IPS DF 6.9 (cell line): ENCODE measurements at regions not wholly inside any gene's neighbourhood (a gene's known extent, or its start where the extent isn't known, plus 50 kb on each side); places are given as distances from the start of the nearest gene placed in this dataset.

Experiments used
- DNase-seq: peaks from one replicate; pipeline ENCODE4 v3.0.0-alpha.2; 2013; ENCODE audit warnings: low read depth, low spot score
- H3K27ac ChIP-seq: one replicate; pipeline ENCODE4 v1.5.1; 2013; ENCODE audit warnings: low read length, control low read depth
- H3K27me3 ChIP-seq: 2 replicates; pipeline ENCODE4 v1.6.1; 2013; ENCODE audit warnings: mild to moderate bottlenecking, low read length; ENCODE audit not compliant: control insufficient read depth, insufficient read depth
- H3K36me3 ChIP-seq: 2 replicates; pipeline ENCODE4 v1.6.1; 2013; ENCODE audit warnings: low read length; ENCODE audit not compliant: control insufficient read depth, insufficient read depth
- H3K4me1 ChIP-seq: 2 replicates; pipeline ENCODE4 v1.6.1; 2013; ENCODE audit warnings: low read length; ENCODE audit not compliant: control insufficient read depth, insufficient read depth
- H3K4me3 ChIP-seq: 2 replicates; pipeline ENCODE4 v1.5.1; 2013; ENCODE audit warnings: mild to moderate bottlenecking, low read length
- H3K9me3 ChIP-seq: 2 replicates; pipeline ENCODE4 v1.6.1; 2013; ENCODE audit warnings: low read length, inconsistent platforms; ENCODE audit not compliant: control insufficient read depth, insufficient read depth
- WGBS: extraction: QIAGEN DNeasy Blood & Tissue Kit; methylation state at CpG from one replicate; pipeline ENCODE4 v1.1.7; 2013; ENCODE audit warnings: mixed read lengths, missing lambda C conversion rate; ENCODE audit not compliant: insufficient read length, insufficient coverage; 5-methylcytosine and 5-hydroxymethylcytosine counted together

DNA sequence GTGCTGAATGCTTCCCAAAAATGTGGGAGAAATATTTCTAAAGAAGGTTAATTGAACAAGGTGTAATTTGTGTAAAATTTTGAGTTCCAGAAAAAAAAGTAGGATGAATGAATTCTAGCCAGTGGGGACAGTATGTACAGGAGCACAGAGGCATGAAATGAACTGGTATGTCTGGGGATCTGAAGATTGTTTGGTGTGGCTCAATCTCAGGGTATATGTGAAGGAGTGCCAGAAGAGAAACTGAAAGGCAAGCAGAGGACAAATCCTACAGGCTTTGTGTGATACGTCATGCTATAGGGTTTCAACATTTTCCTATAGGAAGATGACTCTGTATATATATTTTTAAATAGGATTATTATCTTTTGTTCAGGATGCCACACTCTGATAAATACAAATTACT, 126.9 kb downstream of the FAM181B start:
- Histone ChIP-seq H3K36me3 (no peaks in the 10 kb centered on the region), H3K27me3 (no peaks in the 10 kb centered on the region), H3K4me1 (no peaks in the 10 kb centered on the region), H3K9me3 (no peaks in the 10 kb centered on the region), H3K4me3 (no peak overlapping the region), H3K27ac (no peak overlapping the region)
- DNase-seq, result no peak
- no CpG with 5 or more reads among the region's 1 CpG for WGBS

DNA sequence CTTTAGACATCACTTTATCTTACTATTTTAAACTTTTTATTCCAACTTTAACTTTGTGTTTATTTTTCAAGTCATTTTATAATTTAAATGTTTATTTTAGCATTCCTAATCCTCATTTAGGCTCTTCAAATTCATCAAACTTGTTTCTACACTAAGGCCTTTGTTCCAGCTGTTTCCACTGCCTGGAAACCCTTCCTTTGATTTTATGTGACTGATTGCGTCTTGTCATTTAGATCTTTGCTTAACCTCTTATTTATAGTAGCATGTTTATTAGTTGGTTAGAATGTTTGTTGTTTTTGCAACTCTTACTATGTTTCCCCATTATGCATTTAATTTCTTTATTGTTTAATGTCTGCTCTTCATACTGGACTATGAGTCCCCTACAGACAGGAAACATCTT, 132.0 kb downstream of the FAM181B start:
- Histone ChIP-seq H3K9me3 (no peaks in the 10 kb centered on the region), H3K36me3 (no peaks in the 10 kb centered on the region), H3K4me1 (no peaks in the 10 kb centered on the region), H3K27me3 (no peaks in the 10 kb centered on the region), H3K27ac (no peak overlapping the region), H3K4me3 (no peak overlapping the region)
- no peak for DNase-seq
- no CpG with 5 or more reads among the region's 1 CpG for WGBS

DNA sequence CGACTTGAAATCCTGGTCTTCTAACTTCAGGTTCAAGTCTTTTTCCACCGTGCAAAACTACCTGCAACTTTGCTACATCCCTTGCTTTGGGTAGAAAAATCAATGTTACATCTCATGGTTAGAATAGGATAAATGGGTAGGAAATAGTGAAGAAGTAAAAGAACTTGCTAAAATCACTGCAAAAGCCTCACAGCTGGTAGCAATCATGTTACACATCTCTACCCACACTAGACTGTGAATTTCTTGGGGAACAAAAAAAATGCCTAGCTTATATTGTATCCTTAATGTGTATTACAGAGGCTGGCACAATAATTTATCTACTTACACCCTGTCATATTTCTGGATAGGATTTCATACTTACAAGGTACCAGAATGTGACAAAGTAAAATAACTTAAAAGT, 133.8 kb downstream of the FAM181B start:
- Histone ChIP-seq H3K9me3 (no peaks in the 10 kb centered on the region), H3K36me3 (no peaks in the 10 kb centered on the region), H3K4me3 (no peak overlapping the region), H3K27me3 (no peaks in the 10 kb centered on the region), H3K4me1 (no peaks in the 10 kb centered on the region), H3K27ac (no peak overlapping the region)
- no CpG with 5 or more reads among the region's 2 CpGs for WGBS
- DNase-seq, result no peak

DNA sequence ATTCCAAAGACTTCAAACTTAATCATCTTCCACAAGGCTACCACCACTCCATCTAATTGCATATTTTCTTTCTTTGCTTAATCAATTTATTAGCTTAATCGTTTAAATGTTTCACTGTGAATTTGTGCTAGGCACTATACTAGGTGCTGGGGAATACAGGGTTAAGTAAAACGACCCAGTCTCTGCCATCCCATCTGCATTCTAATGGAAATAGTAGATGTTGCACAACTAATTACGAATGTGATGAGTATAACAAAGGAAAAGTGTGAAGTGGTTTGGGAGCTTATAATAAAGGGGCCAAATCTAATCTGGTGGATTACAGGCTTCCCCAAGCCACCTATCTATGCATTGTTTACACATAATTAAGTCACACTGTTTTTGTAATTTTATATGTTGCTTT, 147.1 kb downstream of the FAM181B start:
- no peaks in the 10 kb centered on the region for H3K36me3 ChIP-seq
- no peaks in the 10 kb centered on the region for H3K4me1 ChIP-seq
- H3K27ac ChIP-seq, result no peak overlapping the region
- DNase-seq, result no peak
- H3K27me3 ChIP-seq, result no peaks in the 10 kb centered on the region
- WGBS, result no CpG with 5 or more reads among the region's 3 CpGs
- no peak overlapping the region for H3K4me3 ChIP-seq
- H3K9me3 ChIP-seq, result no peaks in the 10 kb centered on the region

DNA sequence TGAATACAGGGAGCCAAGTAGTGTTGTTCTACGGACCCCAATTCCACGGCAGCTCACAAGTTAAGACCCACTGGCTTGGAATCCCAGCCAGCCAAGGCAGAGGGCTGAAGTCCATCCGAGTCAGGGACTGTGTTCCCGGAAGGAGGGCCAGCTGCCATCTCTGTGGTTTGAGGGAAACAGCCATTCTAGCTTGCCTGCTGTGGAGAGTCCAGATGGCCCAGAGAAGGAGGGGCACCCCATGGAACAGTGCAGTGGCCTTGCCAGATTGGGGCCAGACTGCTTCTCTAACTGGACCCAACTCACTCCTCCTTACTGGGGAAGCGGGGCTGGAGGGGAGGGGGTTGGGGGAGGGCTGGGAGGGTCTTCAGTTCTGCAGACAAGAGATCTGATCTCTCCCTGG, 156.4 kb downstream of the FAM181B start:
- H3K36me3 ChIP-seq, result no peaks in the 10 kb centered on the region
- DNase-seq, result no peak
- WGBS, result no CpG with 5 or more reads among the region's 5 CpGs
- H3K4me3 ChIP-seq, result no peak overlapping the region
- no peaks in the 10 kb centered on the region for H3K9me3 ChIP-seq
- H3K27me3 ChIP-seq, result no peaks in the 10 kb centered on the region
- H3K27ac ChIP-seq, result no peak overlapping the region
- H3K4me1 ChIP-seq, result no peaks in the 10 kb centered on the region

DNA sequence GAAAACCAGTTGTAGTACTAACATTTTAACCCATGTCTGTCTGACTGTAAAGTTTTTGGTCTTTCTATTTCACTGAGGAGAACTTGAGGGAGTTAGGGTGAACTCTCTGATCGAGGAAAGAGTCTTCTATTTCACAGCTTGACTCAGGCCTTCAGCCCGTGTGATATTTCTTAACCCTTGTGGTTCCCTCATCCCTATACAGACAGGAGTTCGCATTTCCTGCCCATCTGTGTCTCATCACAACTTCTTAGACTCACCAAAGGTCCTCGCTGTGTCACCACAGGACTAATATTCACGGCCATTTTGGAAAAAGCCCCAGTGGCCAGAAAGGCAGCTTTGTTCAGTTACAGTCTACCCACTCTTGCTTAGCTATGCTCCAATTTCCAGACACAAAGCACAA, 172.8 kb downstream of the FAM181B start:
- H3K27me3 ChIP-seq, result no peaks in the 10 kb centered on the region
- no CpG with 5 or more reads among the region's 5 CpGs for WGBS

DNA sequence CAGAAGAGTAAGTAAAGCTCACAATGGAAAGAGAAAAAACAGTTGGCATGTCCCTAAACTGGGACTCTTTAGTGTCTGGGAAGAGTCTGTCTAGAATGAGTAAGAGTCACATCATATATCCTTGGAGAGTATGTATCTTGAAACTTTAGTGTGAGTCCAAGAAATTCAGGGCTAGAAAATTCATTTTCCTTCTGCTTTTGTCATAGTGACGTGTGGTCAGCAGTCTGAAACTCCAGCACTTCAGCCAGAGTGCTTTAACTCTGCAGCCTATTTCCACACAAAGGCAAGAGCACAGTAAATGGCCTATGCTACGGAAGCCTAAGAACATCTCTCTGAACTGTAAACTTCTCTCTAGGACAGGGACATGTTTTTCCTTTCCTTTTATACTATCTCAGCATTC, 174.1 kb downstream of the FAM181B start:
- Histone ChIP-seq H3K27ac (no peak overlapping the region), H3K36me3 (no peaks in the 10 kb centered on the region), H3K4me1 (no peaks in the 10 kb centered on the region), H3K4me3 (no peak overlapping the region), H3K27me3 (no peaks in the 10 kb centered on the region), H3K9me3 (no peaks in the 10 kb centered on the region)
- no peak for DNase-seq
- no CpG with 5 or more reads among the region's 2 CpGs for WGBS

More for the DNA sequence above, 172.8 kb downstream of the FAM181B start:
- Histone ChIP-seq H3K9me3 (no peaks in the 10 kb centered on the region), H3K4me3 (no peak overlapping the region), H3K36me3 (no peaks in the 10 kb centered on the region), H3K4me1 (no peaks in the 10 kb centered on the region), H3K27ac (no peak overlapping the region)
- DNase-seq, result no peak

DNA sequence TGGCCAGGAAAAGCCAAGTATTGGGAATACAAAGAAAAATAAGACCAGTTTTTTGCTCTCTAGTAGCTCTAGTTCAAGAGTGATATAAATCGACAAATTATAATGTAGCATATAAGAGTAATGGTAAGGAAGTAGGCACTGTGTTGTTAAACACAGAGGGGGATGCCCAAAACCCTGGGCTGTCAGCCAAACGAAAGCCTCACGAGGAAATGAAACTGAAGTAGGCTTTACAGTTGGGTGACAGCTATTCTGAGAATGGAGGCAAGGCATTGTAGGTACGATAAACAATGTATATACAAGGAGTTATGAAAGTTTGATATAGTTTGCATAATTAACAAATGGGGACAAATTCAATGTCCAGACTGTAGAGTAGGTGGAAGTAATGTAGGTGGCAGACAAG, 176.4 kb downstream of the FAM181B start:
- Histone ChIP-seq H3K4me1 (no peaks in the 10 kb centered on the region), H3K27ac (no peak overlapping the region), H3K9me3 (no peaks in the 10 kb centered on the region), H3K4me3 (no peak overlapping the region), H3K27me3 (no peaks in the 10 kb centered on the region), H3K36me3 (no peaks in the 10 kb centered on the region)
- no peak for DNase-seq
- WGBS, result no CpG with 5 or more reads among the region's 4 CpGs

DNA sequence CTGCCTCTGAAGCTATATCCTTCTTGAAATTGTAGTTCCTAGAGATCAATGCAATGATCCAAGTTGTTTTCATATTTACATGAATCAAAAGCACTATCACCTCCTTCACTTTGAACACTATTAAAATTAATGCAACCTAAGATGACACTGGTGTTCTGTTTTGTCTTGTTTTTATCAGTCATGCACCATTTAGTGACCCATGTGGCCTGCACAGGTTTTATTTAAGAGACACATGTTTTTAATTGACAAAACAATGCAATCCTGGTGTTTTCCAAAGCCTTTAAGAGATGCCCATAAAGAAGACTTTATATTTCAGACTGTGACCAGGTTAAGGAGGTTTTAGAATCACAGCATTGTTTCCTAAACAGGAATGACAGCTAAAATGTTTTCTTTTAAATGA, 177.5 kb downstream of the FAM181B start:
- Histone ChIP-seq H3K9me3 (no peaks in the 10 kb centered on the region), H3K27me3 (no peaks in the 10 kb centered on the region), H3K36me3 (no peaks in the 10 kb centered on the region), H3K4me1 (no peaks in the 10 kb centered on the region), H3K27ac (no peak overlapping the region), H3K4me3 (no peak overlapping the region)
- DNase-seq, result no peak

DNA sequence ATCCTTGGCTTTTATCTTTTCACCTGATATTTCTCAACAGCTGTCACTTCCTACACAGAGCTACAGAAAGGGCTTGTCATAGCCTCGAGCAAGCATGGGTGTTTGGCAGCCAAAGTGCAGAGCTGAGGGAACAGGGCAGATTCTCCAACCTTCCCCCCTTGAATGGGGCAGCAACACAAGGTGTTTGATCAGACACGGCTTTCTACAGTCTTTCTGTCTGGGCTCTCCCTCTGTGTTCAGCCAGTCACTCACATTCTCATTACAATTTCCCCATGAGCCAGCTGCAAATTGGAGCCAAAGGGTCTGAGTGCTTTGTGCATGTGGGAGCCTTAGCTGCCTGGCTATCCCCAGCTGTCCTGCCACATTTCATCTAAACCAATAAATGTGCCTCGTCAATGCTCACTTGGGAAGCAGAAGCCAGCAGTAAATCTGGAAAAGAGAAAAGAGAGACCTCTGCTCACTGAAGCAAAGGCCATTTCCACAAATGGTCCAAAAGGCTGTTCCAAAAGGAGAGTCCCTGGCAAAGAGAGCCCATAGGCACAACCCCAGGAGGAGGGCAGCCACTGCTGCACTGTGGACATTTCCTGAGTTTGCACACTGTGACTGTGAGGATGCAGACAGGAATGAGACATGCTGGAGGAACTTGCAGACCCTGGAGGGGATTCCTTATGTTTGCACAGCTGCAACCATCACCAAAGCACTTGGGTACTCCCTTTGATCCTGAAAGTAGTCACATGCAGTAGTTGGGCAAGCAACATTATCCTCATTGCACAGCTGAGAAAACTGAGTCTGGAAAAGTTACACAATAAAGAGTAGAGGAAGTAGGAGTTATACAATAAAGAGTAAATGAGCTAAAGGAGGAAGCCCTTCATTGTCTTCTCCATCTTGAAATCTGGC, 186.8 kb downstream of the FAM181B start:
- WGBS, result no CpG with 5 or more reads among the region's 3 CpGs
- no peaks in the 10 kb centered on the region for H3K36me3 ChIP-seq
- H3K27ac ChIP-seq, result no peak overlapping the region
- DNase-seq, result no peak
- H3K4me1 ChIP-seq, result no peaks in the 10 kb centered on the region
- H3K27me3 ChIP-seq, result no peaks in the 10 kb centered on the region
- no peaks in the 10 kb centered on the region for H3K9me3 ChIP-seq
- H3K4me3 ChIP-seq, result no peak overlapping the region

DNA sequence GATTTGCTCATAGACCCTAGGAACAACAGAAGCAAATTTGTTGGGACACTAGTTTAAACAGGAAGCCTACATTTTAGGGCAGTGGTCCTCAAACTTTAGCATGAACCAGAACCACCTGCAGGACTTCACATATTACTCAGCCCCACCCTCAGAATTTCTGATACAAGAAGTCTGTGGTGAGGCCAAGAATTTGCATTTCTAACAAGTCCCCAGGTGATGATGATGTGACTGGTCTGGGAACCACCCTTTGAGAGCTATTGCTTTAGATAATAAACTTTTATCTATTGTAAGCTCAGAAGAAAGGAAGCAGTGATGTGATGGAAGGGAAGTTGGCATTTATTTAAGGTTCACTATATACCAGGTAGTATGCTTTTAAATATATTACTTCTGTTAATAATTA, 194.0 kb downstream of the FAM181B start:
- H3K27me3 ChIP-seq, result no peaks in the 10 kb centered on the region
- H3K4me3 ChIP-seq, result no peak overlapping the region
- H3K9me3 ChIP-seq, result no peaks in the 10 kb centered on the region
- H3K27ac ChIP-seq, result no peak overlapping the region
- no peaks in the 10 kb centered on the region for H3K36me3 ChIP-seq
- H3K4me1 ChIP-seq, result no peaks in the 10 kb centered on the region
- no peak for DNase-seq
